ENCODE measurements at regions not wholly inside any gene's neighbourhood (a gene's known extent, or its start where the extent isn't known, plus 50 kb on each side); places are given as distances from the start of the nearest gene placed in this dataset.

DNA sequence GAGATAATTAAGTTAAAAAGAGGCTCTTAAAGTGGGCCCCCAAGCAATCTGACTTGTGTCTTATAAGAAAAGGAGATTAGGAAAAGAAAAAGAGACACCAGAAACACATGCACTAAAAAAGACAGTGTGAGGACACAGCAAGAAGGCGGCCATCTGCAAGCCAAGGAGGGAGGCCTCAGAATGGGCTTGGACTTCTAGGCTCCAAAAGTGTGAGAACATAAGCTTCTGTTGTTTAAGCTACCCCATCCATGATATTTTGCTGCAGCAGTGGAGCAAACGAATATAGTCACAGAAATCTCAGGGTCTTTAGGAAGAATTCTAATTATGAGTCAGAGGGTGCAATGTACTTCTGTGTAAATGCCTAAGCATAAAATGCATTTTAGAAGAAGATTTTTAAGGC, 399.3 kb upstream of the MMADHC start:
- Histone ChIP-seq H3K4me1 (no peaks in the 10 kb centered on the region), H3K4me3 (no peak overlapping the region), H3K27ac (no peak overlapping the region), H3K9me3 (no peaks in the 10 kb centered on the region), H3K36me3 (ENCODE audit: low read depth, missing control alignments) (no peaks in the 10 kb centered on the region), H3K27me3 (no peaks in the 10 kb centered on the region)
- TF ChIP-seq, protein P1, sequence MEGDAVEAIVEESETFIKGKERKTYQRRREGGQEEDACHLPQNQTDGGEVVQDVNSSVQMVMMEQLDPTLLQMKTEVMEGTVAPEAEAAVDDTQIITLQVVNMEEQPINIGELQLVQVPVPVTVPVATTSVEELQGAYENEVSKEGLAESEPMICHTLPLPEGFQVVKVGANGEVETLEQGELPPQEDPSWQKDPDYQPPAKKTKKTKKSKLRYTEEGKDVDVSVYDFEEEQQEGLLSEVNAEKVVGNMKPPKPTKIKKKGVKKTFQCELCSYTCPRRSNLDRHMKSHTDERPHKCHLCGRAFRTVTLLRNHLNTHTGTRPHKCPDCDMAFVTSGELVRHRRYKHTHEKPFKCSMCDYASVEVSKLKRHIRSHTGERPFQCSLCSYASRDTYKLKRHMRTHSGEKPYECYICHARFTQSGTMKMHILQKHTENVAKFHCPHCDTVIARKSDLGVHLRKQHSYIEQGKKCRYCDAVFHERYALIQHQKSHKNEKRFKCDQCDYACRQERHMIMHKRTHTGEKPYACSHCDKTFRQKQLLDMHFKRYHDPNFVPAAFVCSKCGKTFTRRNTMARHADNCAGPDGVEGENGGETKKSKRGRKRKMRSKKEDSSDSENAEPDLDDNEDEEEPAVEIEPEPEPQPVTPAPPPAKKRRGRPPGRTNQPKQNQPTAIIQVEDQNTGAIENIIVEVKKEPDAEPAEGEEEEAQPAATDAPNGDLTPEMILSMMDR (IDR thresholded peaks at IDR 0.05), result no peak
- no peak for TF ChIP-seq POLR2A (IDR thresholded peaks at IDR 0.05)
- intact Hi-C loops (cut with DNase I; ENCODE audit: low total_unique reads), result no loop called here
- 87 to 92% methylated on average over 2 of the region's 2 CpGs for WGBS, 2 donors
- DNase-seq, result no peak

DNA sequence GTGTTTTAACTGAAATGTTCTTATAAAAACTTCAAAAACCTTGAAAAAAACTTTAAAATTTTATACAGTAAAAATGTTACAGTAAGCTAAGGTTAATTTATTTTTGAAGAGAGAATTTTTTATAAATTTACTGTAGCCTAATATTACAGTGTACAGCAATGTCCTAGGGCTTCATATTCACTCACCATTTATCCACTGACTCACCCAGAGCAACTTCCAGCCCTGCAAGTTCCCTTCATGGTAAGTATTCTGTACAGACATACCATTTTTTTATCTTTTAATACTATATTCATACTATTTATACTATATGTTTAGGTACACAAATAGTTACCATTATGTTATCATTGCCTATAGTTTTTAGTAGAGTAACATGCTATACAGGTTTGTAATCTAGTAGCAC, 396.7 kb upstream of the MMADHC start:
- intact Hi-C loops (cut with DNase I; ENCODE audit: low total_unique reads), result no loop called here
- Histone ChIP-seq H3K4me1 (no peaks in the 10 kb centered on the region), H3K4me3 (no peak overlapping the region), H3K36me3 (ENCODE audit: low read depth, missing control alignments) (no peaks in the 10 kb centered on the region), H3K27me3 (no peaks in the 10 kb centered on the region), H3K27ac (no peak overlapping the region), H3K9me3 (no peaks in the 10 kb centered on the region)
- DNase-seq, result no peak
- TF ChIP-seq, protein P1 (IDR thresholded peaks at IDR 0.05), result no peak

DNA sequence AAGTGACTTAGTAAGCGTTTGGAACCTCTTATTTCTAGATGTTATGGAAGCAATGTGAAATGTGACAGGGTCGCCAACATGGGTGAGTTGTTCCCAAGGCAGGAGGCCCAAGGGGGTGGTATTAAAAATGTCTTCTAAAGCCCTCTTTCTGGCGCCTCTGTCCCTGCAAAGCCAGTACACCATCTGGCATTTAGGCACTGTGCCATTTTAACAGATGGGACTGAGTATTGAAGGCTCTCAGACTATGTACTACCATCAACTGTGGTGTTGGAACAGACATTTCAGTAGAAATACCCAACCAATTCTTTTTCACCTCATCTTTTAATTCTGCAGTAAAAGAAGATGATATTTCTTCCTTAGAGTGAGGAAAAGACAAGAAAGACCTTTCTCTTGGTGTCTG, 384.5 kb upstream of the MMADHC start:
- H3K4me3 ChIP-seq, result no peak overlapping the region
- intact Hi-C loops (cut with DNase I; ENCODE audit: low total_unique reads), result no loop called here
- WGBS, 2 donors, result 53 to 71% methylated on average over 3 of the region's 3 CpGs
- no peak overlapping the region for H3K27ac ChIP-seq
- no peaks in the 10 kb centered on the region for H3K27me3 ChIP-seq
- H3K36me3 ChIP-seq (ENCODE audit: low read depth, missing control alignments), result no peaks in the 10 kb centered on the region
- no peaks in the 10 kb centered on the region for H3K9me3 ChIP-seq
- no peak for TF ChIP-seq POLR2A (IDR thresholded peaks at IDR 0.05)
- TF ChIP-seq, protein P1 (IDR thresholded peaks at IDR 0.05), result no peak
- DNase-seq, result no peak
- no peaks in the 10 kb centered on the region for H3K4me1 ChIP-seq

DNA sequence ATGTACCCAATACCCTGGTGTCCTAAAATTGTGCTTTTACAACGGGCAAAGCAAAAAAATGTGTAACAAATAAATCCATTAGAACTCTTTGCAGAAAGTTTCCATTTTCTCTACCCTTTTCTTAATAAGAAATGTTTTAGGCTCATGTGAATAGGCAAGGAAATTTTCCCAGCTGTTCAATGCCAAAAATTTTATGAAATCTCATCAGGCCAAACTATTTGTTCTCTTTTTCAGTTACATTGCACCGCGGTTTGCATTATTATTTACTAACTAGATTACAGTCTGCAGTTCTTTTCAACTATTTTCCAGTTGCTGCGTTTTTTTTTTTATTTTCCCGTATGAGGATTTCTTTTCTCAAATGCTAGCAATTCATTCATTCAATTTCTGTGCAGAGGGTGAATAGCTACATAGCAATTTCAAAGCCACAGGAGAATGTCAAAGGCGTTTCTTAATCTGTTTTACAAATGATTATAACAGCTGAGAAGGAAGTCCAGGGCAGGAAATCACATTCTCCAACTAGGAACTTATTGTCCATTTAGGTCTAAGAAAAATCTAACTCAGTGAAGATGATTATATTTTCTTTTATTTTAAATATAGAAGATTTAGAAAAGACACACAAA, 367.5 kb upstream of the MMADHC start:
- no peak overlapping the region for H3K4me3 ChIP-seq
- H3K27ac ChIP-seq, result no peak overlapping the region
- H3K4me1 ChIP-seq, result no peaks in the 10 kb centered on the region
- intact Hi-C loops (cut with DNase I; ENCODE audit: low total_unique reads), result no loop called here
- TF ChIP-seq, protein P1 (IDR thresholded peaks at IDR 0.05), result no peak
- TF ChIP-seq POLR2A (IDR thresholded peaks at IDR 0.05), result no peak
- no peak for DNase-seq
- H3K9me3 ChIP-seq, result no peaks in the 10 kb centered on the region
- H3K27me3 ChIP-seq, result no peaks in the 10 kb centered on the region
- 41 to 53% methylated on average over 6 of the region's 6 CpGs for WGBS, 2 donors
- H3K36me3 ChIP-seq (ENCODE audit: low read depth, missing control alignments), result no peaks in the 10 kb centered on the region

DNA sequence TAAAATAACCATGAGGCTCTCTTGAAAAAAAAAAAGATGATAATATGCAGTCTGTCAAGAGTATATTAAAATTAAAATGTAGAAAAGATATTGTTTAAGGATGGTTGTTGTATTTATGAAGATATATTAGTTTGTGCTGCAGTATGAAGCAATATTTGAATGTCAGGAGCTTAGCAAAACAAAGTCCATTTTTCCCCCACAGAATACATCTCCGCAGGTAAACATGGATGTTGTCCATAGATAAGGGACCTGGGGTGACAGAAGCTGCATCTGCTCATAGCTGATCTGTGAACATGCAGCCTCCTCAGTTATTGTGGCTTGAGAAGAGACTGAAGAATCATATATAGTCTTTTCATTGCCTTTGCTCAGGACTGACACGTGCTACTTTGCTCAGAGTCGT, 366.1 kb upstream of the MMADHC start:
- H3K27me3 ChIP-seq, result no peaks in the 10 kb centered on the region
- intact Hi-C loops (cut with DNase I; ENCODE audit: low total_unique reads), result no loop called here
- H3K36me3 ChIP-seq (ENCODE audit: low read depth, missing control alignments), result no peaks in the 10 kb centered on the region
- DNase-seq, result no peak
- WGBS, 2 donors, result 76 to 92% methylated on average over 3 of the region's 3 CpGs
- H3K4me1 ChIP-seq, result no peaks in the 10 kb centered on the region
- H3K4me3 ChIP-seq, result no peak overlapping the region
- no peaks in the 10 kb centered on the region for H3K9me3 ChIP-seq
- TF ChIP-seq POLR2A (IDR thresholded peaks at IDR 0.05), result no peak
- TF ChIP-seq, protein P1 (IDR thresholded peaks at IDR 0.05), result no peak
- H3K27ac ChIP-seq, result no peak overlapping the region
